ENCODE measurements at regions not wholly inside any gene's neighbourhood (a gene's known extent, or its start where the extent isn't known, plus 50 kb on each side); places are given as distances from the start of the nearest gene placed in this dataset.

DNA sequence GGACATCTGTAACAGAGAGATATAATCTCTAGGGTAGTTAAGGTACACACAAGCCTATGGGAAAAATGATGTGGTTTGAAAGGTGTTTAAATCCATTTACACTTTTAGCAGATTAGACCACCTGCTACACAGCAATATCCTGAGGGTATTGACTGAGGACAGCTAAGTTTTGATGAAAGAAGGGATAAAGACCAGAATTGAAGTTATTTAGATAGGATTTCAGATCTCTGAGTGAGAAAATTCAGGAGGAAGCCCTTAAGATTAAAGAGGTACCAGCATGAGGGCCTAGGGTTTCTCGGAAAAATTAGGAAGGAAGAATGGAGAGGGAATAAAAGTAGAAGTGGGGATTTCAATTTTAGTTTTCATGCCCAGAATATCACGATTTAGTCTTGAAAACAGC, 267.3 kb downstream of the COX7C start (continued):
- TF ChIP-seq, protein P1, sequence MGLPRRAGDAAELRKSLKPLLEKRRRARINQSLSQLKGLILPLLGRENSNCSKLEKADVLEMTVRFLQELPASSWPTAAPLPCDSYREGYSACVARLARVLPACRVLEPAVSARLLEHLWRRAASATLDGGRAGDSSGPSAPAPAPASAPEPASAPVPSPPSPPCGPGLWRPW (IDR thresholded peaks at IDR 0.05): no peak

DNA sequence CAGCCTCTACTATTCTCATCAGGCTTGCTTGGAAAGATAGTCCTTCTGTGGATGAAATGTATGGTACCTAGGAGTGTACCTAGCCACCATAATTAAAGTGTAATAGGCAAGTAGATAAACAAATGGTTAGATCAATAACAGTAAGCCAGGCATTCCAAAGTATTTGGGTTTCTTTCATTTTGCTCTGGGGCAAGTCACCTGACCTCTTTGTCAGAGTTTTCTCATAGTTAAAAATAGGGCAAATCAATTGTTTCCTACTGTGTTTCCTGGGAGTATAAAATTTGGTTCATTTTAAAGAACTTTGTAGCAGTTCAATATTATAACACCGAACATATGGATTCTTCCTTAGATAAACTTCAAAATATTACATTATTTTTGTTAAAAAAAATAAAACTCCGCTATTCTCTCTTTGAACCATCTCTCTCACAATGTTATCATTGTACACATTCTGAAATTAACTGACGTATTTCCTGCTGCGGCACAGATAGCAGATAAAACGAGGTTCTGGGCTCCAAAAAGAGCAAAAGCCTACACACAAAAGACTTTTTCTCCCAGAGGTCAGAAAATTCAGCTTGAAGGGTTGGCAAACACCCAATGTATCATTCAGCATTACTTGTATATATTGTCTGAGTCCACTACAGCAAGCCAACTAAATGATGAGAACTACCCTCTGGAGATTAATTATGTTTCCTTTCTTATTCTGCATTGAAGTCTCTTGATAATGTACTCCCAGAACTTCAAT, 267.9 kb downstream of the COX7C start:
- H3K9me3 ChIP-seq: no peaks in the 10 kb centered on the region
- ChIA-PET CTCF (no interaction called here), POLR2A (no interaction called here)
- WGBS (ENCODE audit: missing lambda C conversion rate): 41% methylated on average over 5 of the region's 5 CpGs
- TF ChIP-seq ZSCAN20 (CRISPR knock-in tag; IDR thresholded peaks at IDR 0.05): no peak
- no peak for TF ChIP-seq PHF8 (IDR thresholded peaks at IDR 0.05; ENCODE audit: borderline replicate concordance, low read depth)
- no peaks in the 10 kb centered on the region for H3K4me1 ChIP-seq
- H3K4me2 ChIP-seq: no peak overlapping the region
- no peak for ATAC-seq
- no peak for FAIRE-seq
- H3K4me3 ChIP-seq: no peak overlapping the region
- DNase-seq (ENCODE audit: low read depth in 1 of 2, low spot score in 1 of 2): no peak
- H3K27ac ChIP-seq: no peak overlapping the region

- CTCF ChIA-PET: no interaction called here
Observed at GRCh38 chr5:86890375-86890774, 272.6 kb downstream of the COX7C start.

GRCh38 chr5:86894056-86894455, 276.3 kb downstream of the COX7C start:
- ATAC-seq: no peak
- Histone ChIP-seq H3K4me2 (no peak overlapping the region), H3K9me3 (no peaks in the 10 kb centered on the region), H3K4me3 (no peak overlapping the region), H3K4me1 (no peaks in the 10 kb centered on the region), H3K27ac (no peak overlapping the region)
- no peak for DNase-seq (ENCODE audit: low read depth in 1 of 2, low spot score in 1 of 2)
- ChIA-PET CTCF (no interaction called here), POLR2A (no interaction called here)
- TF ChIP-seq TFCP2L1 (CRISPR knock-in tag; IDR thresholded peaks at IDR 0.05): no peak
- no peak for FAIRE-seq

More at GRCh38 chr5:86890375-86890774, 272.6 kb downstream of the COX7C start:
- no peak for ATAC-seq
- WGBS (ENCODE audit: missing lambda C conversion rate): 32% methylated on average over 1 of the region's 1 CpG
- Histone ChIP-seq H3K27ac (no peak overlapping the region), H3K9me3 (no peaks in the 10 kb centered on the region), H3K4me3 (no peak overlapping the region), H3K4me1 (no peaks in the 10 kb centered on the region), H3K4me2 (no peak overlapping the region)
- TF ChIP-seq HEYL (CRISPR knock-in tag; IDR thresholded peaks at IDR 0.05) (no peak), FOSB (CRISPR knock-in tag; IDR thresholded peaks at IDR 0.05) (no peak), HOXB5 (CRISPR knock-in tag; IDR thresholded peaks at IDR 0.05) (no peak), CEBPB (IDR thresholded peaks at IDR 0.05) (no peak)
- POLR2A ChIA-PET: no interaction called here
- no peak for DNase-seq (ENCODE audit: low read depth in 1 of 2, low spot score in 1 of 2)
- FAIRE-seq: no peak

GRCh38 chr5:86896916-86897315, 279.2 kb downstream of the COX7C start:
- WGBS (ENCODE audit: missing lambda C conversion rate): 8% methylated on average over 1 of the region's 1 CpG
- ATAC-seq (no peak), DNase-seq (ENCODE audit: low read depth in 1 of 2, low spot score in 1 of 2) (no peak), FAIRE-seq (no peak)
- TF ChIP-seq CBX8 (IDR thresholded peaks at IDR 0.05): no peak
- TF ChIP-seq MAFK (IDR thresholded peaks at IDR 0.05; ENCODE audit: partially characterized antibody): no peak
- TF ChIP-seq, protein P1 (IDR thresholded peaks at IDR 0.05): no peak
- no peak for TF ChIP-seq KDM5A (IDR thresholded peaks at IDR 0.05)
- TF ChIP-seq RNF2 (IDR thresholded peaks at IDR 0.05; ENCODE audit: borderline replicate concordance, low read depth): no peak
- Histone ChIP-seq H3K27ac (no peak overlapping the region), H3K4me1 (no peaks in the 10 kb centered on the region), H3K9me3 (no peaks in the 10 kb centered on the region), H3K4me3 (no peak overlapping the region), H3K4me2 (no peak overlapping the region)
- POLR2A ChIA-PET: no interaction called here
- CTCF ChIA-PET: no interaction called here

- POLR2A ChIA-PET: no interaction called here
- Histone ChIP-seq H3K9me3 (no peaks in the 10 kb centered on the region), H3K27ac (peak overlapping the region; percentile 42 to 44; a peak in 2 of 6 replicates), H3K4me2 (peak overlapping the region; percentile 41), H3K4me1 (peaks cover 15% of the 10 kb centered on the region; the same call in 2 of the 3 replicates), H3K4me3 (no peak overlapping the region)
- FAIRE-seq: peak; percentile 28
- WGBS (ENCODE audit: missing lambda C conversion rate): 0% methylated on average over 6 of the region's 6 CpGs
- ATAC-seq: peak; percentile 89
- peak in 1 of 2 experiments; percentile 67 for DNase-seq (ENCODE audit: low read depth in 1 of 2, low spot score in 1 of 2)
- CTCF ChIA-PET: interaction anchor here (0.9 kb wide), 1 partner anchor 58 kb away, joined by 3 read pairs; no protein-coding TSS in a partner anchor
- TF ChIP-seq ZNF302 (CRISPR knock-in tag; IDR thresholded peaks at IDR 0.05): no peak
- TF ChIP-seq HOXB5 (CRISPR knock-in tag; IDR thresholded peaks at IDR 0.05): 0 out of 2 replicates have a peak, but pooled peaks have one; percentile 18
- TF ChIP-seq CBX8 (IDR thresholded peaks at IDR 0.05): no peak
- TF ChIP-seq FOSB (CRISPR knock-in tag; IDR thresholded peaks at IDR 0.05): no peak
- no peak for TF ChIP-seq CTCF (IDR thresholded peaks at IDR 0.05)
- TF ChIP-seq MAZ (IDR thresholded peaks at IDR 0.05; ENCODE audit: borderline replicate concordance, low read depth, low read length): no peak
- TF ChIP-seq BHLHE40 (IDR thresholded peaks at IDR 0.05; ENCODE audit: low read depth, low read length): no peak
- TF ChIP-seq ZC3H11A (IDR thresholded peaks at IDR 0.05): no peak
- no peak for TF ChIP-seq CHD4 (IDR thresholded peaks at IDR 0.05; ENCODE audit: borderline replicate concordance)
- no peak for TF ChIP-seq KDM1A (IDR thresholded peaks at IDR 0.05; ENCODE audit: low read depth)
Observed at GRCh38 chr5:86909418-86910295, 291.9 kb downstream of the COX7C start.
